ENCODE measurements at regions not wholly inside any gene's neighbourhood (a gene's known extent, or its start where the extent isn't known, plus 50 kb on each side); places are given as distances from the start of the nearest gene placed in this dataset.

- H3K27ac ChIP-seq (ENCODE audit: low read depth, low read length): no peak overlapping the region
- ChIA-PET POLR2A (no interaction called here), CTCF (no interaction called here)
- no peaks in the 10 kb centered on the region for H3K27me3 ChIP-seq (ENCODE audit: control insufficient read depth, insufficient read depth, low read length)
- no peak for TF ChIP-seq CTCF (IDR thresholded peaks at IDR 0.05; ENCODE audit: low read depth, low read length)
- no peaks in the 10 kb centered on the region for H3K9me3 ChIP-seq (ENCODE audit: control insufficient read depth, insufficient read depth, low read length)
- H3K4me3 ChIP-seq (ENCODE audit: low read depth, low read length): no peak overlapping the region
- no peak for DNase-seq (ENCODE audit: low read depth, low spot score)
Observed at GRCh38 chr1:162944974-162945674, 84.1 kb upstream of the CCDC190 start.

- DNase-seq (ENCODE audit: low read depth, low spot score): no peak
- Histone ChIP-seq H3K4me3 (ENCODE audit: low read depth, low read length) (no peak overlapping the region), H3K27ac (ENCODE audit: low read depth, low read length) (no peak overlapping the region), H3K27me3 (ENCODE audit: control insufficient read depth, insufficient read depth, low read length) (no peaks in the 10 kb centered on the region), H3K9me3 (ENCODE audit: control insufficient read depth, insufficient read depth, low read length) (no peaks in the 10 kb centered on the region)
- ChIA-PET CTCF (no interaction called here), POLR2A (no interaction called here)
- TF ChIP-seq CTCF (IDR thresholded peaks at IDR 0.05; ENCODE audit: low read depth, low read length): no peak
Observed at GRCh38 chr1:162943622-162944021, 82.6 kb upstream of the CCDC190 start.

GRCh38 chr1:162942916-162943559, 82.1 kb upstream of the CCDC190 start:
- ChIA-PET CTCF (interaction anchor here (1.2 kb wide), 1 partner anchor 126 kb away, joined by 4 read pairs; the partner anchor contains the start of gene RGS4), POLR2A (no interaction called here)
- DNase-seq (ENCODE audit: low read depth, low spot score): no peak
- no peak for TF ChIP-seq CTCF (IDR thresholded peaks at IDR 0.05; ENCODE audit: low read depth, low read length)
- H3K9me3 ChIP-seq (ENCODE audit: control insufficient read depth, insufficient read depth, low read length): no peaks in the 10 kb centered on the region
- no peak overlapping the region for H3K4me3 ChIP-seq (ENCODE audit: low read depth, low read length)
- H3K27me3 ChIP-seq (ENCODE audit: control insufficient read depth, insufficient read depth, low read length): no peaks in the 10 kb centered on the region
- H3K27ac ChIP-seq (ENCODE audit: low read depth, low read length): no peak overlapping the region

GRCh38 chr1:162941024-162941423, 80.0 kb upstream of the CCDC190 start:
- Histone ChIP-seq H3K27me3 (ENCODE audit: control insufficient read depth, insufficient read depth, low read length) (no peaks in the 10 kb centered on the region), H3K27ac (ENCODE audit: low read depth, low read length) (no peak overlapping the region), H3K4me3 (ENCODE audit: low read depth, low read length) (no peak overlapping the region), H3K9me3 (ENCODE audit: control insufficient read depth, insufficient read depth, low read length) (no peaks in the 10 kb centered on the region)
- CTCF ChIA-PET: interaction anchor here (1.2 to 1.3 kb wide), 2 partner anchors 12 to 63 kb away, joined by 3 to 4 read pairs; no protein-coding TSS in a partner anchor
- no peak for DNase-seq (ENCODE audit: low read depth, low spot score)
- POLR2A ChIA-PET: no interaction called here
- no peak for TF ChIP-seq CTCF (IDR thresholded peaks at IDR 0.05; ENCODE audit: low read depth, low read length)

- no peaks in the 10 kb centered on the region for H3K9me3 ChIP-seq (ENCODE audit: control insufficient read depth, insufficient read depth, low read length)
- no peak for DNase-seq (ENCODE audit: low read depth, low spot score)
- CTCF ChIA-PET: no interaction called here
- POLR2A ChIA-PET: no interaction called here
- H3K27me3 ChIP-seq (ENCODE audit: control insufficient read depth, insufficient read depth, low read length): no peaks in the 10 kb centered on the region
- no peak overlapping the region for H3K4me3 ChIP-seq (ENCODE audit: low read depth, low read length)
- no peak overlapping the region for H3K27ac ChIP-seq (ENCODE audit: low read depth, low read length)
- 0 out of 2 replicates have a peak, but pooled peaks have one; percentile 9 for TF ChIP-seq CTCF (IDR thresholded peaks at IDR 0.05; ENCODE audit: low read depth, low read length)
Observed at GRCh38 chr1:162939035-162939434, 78.1 kb upstream of the CCDC190 start.
